Trophoblast cell (in vitro differentiated cells and primary cell): ENCODE measurements at regions not wholly inside any gene's neighbourhood (a gene's known extent, or its start where the extent isn't known, plus 50 kb on each side); places are given as distances from the start of the nearest gene placed in this dataset.

Experiments
- DNase-seq, 2 donors: peaks; one replicate each; pipeline ENCODE4 v3.0.0-alpha.2; 2016
- H2AFZ ChIP-seq: 2 replicates; pipeline ENCODE4 v1.6.1; 2013; ENCODE audit warnings: low read length, moderate library complexity, mild to moderate bottlenecking; ENCODE audit not compliant: insufficient read depth, poor library complexity
- H2AK5ac ChIP-seq: 2 replicates; pipeline ENCODE4 v1.6.1; 2013; ENCODE audit warnings: mild to moderate bottlenecking, low read length
- H2BK120ac ChIP-seq: 2 replicates; pipeline ENCODE4 v1.6.1; 2013; ENCODE audit warnings: low read length, mild to moderate bottlenecking, moderate library complexity; ENCODE audit not compliant: insufficient read depth, poor library complexity
- H2BK12ac ChIP-seq: 2 replicates; pipeline ENCODE4 v1.6.1; 2013; ENCODE audit warnings: mild to moderate bottlenecking, low read length, moderate library complexity
- H2BK5ac ChIP-seq: 2 replicates; pipeline ENCODE4 v1.6.1; 2013; ENCODE audit warnings: low read length, low read depth, moderate library complexity, mild to moderate bottlenecking; ENCODE audit not compliant: poor library complexity
- H3K14ac ChIP-seq: 2 replicates; pipeline ENCODE4 v1.6.1; 2013; ENCODE audit warnings: mild to moderate bottlenecking, low read length
- H3K18ac ChIP-seq: 2 replicates; pipeline ENCODE4 v1.6.1; 2013; ENCODE audit warnings: mild to moderate bottlenecking, low read length
- H3K23ac ChIP-seq: 2 replicates; pipeline ENCODE4 v1.6.1; 2013; ENCODE audit warnings: low read length
- H3K27ac ChIP-seq: 2 replicates; pipeline ENCODE4 v1.5.1; 2013; ENCODE audit warnings: low read depth, mild to moderate bottlenecking, inconsistent platforms, low read length, moderate library complexity
- H3K27me3 ChIP-seq: 2 replicates; pipeline ENCODE4 v1.6.1; 2013; ENCODE audit warnings: inconsistent platforms, mild to moderate bottlenecking, low read length, moderate library complexity; ENCODE audit not compliant: insufficient read depth
- H3K36me3 ChIP-seq, 2 experiments: 1 replicate in 1 of 2; 2 replicates in 1 of 2; pipeline ENCODE4 v1.6.1; 2013; ENCODE audit warnings: low read length in 2 of 2, mild to moderate bottlenecking in 2 of 2, moderate library complexity in 1 of 2; ENCODE audit not compliant: insufficient read depth in 2 of 2, control insufficient read depth in 1 of 2
- H3K4ac ChIP-seq: 2 replicates; pipeline ENCODE4 v1.6.1; 2013; ENCODE audit warnings: low read depth, mild to moderate bottlenecking, low read length, moderate library complexity
- H3K4me1 ChIP-seq, 2 experiments: 1 replicate in 1 of 2; 2 replicates in 1 of 2; pipeline ENCODE4 v1.6.1; 2013; ENCODE audit warnings: low read length in 2 of 2, mild to moderate bottlenecking in 2 of 2, moderate library complexity in 1 of 2; ENCODE audit not compliant: insufficient read depth in 2 of 2, control insufficient read depth in 1 of 2
- H3K4me2 ChIP-seq: 2 replicates; pipeline ENCODE4 v1.6.1; 2013; ENCODE audit warnings: inconsistent platforms, mild to moderate bottlenecking, low read length, moderate library complexity
- H3K4me3 ChIP-seq: 2 replicates; pipeline ENCODE4 v1.5.1; 2013; ENCODE audit warnings: mild to moderate bottlenecking, low read depth, low read length, inconsistent platforms
- H3K79me1 ChIP-seq: one replicate; pipeline ENCODE4 v1.6.1; 2013; ENCODE audit warnings: low read length
- H3K79me2 ChIP-seq: 2 replicates; pipeline ENCODE4 v1.6.1; 2013; ENCODE audit warnings: low read length, mild to moderate bottlenecking; ENCODE audit not compliant: control insufficient read depth, insufficient read depth, poor library complexity
- H3K9ac ChIP-seq: 2 replicates; pipeline ENCODE4 v1.6.1; 2013; ENCODE audit warnings: mild to moderate bottlenecking, low read length
- H3K9me3 ChIP-seq: 2 replicates; pipeline ENCODE4 v1.6.1; 2013; ENCODE audit warnings: low read depth, mild to moderate bottlenecking, control low read depth, inconsistent platforms, low read length; ENCODE audit not compliant: insufficient read depth
- H4K12ac ChIP-seq: 2 replicates; pipeline ENCODE4 v1.6.1; 2013; ENCODE audit warnings: low read depth, mild to moderate bottlenecking, low read length, moderate library complexity
- H4K8ac ChIP-seq: 2 replicates; pipeline ENCODE4 v1.6.1; 2013; ENCODE audit warnings: low read depth, mild to moderate bottlenecking, low read length, moderate library complexity
- H4K91ac ChIP-seq: one replicate; pipeline ENCODE4 v1.6.1; 2013; ENCODE audit warnings: low read depth, mild to moderate bottlenecking, low read length, moderate library complexity
- WGBS: extraction: QIAGEN DNeasy Blood & Tissue Kit; methylation state at CpG from one replicate; pipeline ENCODE4 v1.1.7; 2013; ENCODE audit warnings: missing lambda C conversion rate; ENCODE audit not compliant: insufficient read length, insufficient coverage; ENCODE audit errors: extremely low coverage; 5-methylcytosine and 5-hydroxymethylcytosine counted together

- no peaks in the 10 kb centered on the region for H3K9me3 ChIP-seq
- no peak overlapping the region for H4K8ac ChIP-seq
- H3K79me2 ChIP-seq, result no peaks in the 10 kb centered on the region
- no peak overlapping the region for H3K14ac ChIP-seq
- no peak overlapping the region for H3K18ac ChIP-seq
- H3K9ac ChIP-seq, result no peak overlapping the region
- H2BK5ac ChIP-seq, result no peak overlapping the region
- no peak overlapping the region for H3K4ac ChIP-seq
- H3K4me2 ChIP-seq, result no peak overlapping the region
- no peak overlapping the region for H4K91ac ChIP-seq
- H2BK120ac ChIP-seq, result no peak overlapping the region
- no peak overlapping the region for H2AK5ac ChIP-seq
- DNase-seq, result peak; percentile 71 to 93
- no peak overlapping the region for H2BK12ac ChIP-seq
- no peaks in the 10 kb centered on the region for H3K79me1 ChIP-seq
- H3K4me1 ChIP-seq, result no peaks in the 10 kb centered on the region
- no CpG with 5 or more reads among the region's 7 CpGs for WGBS
- no peak overlapping the region for H3K4me3 ChIP-seq
- H2AFZ ChIP-seq, result no peak overlapping the region
- H3K27me3 ChIP-seq, result no peaks in the 10 kb centered on the region
- H3K27ac ChIP-seq, result no peak overlapping the region
- H3K36me3 ChIP-seq, result no peaks in the 10 kb centered on the region
- no peak overlapping the region for H4K12ac ChIP-seq
- H3K23ac ChIP-seq, result no peak overlapping the region
Observed at GRCh38 chr3:150293401-150294001, 114.6 kb upstream of the TSC22D2 start.

- H3K27me3 ChIP-seq, result no peaks in the 10 kb centered on the region
- no peak overlapping the region for H4K91ac ChIP-seq
- H3K4ac ChIP-seq, result no peak overlapping the region
- H3K9me3 ChIP-seq, result no peaks in the 10 kb centered on the region
- H2AFZ ChIP-seq, result no peak overlapping the region
- H3K18ac ChIP-seq, result no peak overlapping the region
- H4K8ac ChIP-seq, result no peak overlapping the region
- no peak overlapping the region for H3K9ac ChIP-seq
- no peak overlapping the region for H3K23ac ChIP-seq
- H2BK12ac ChIP-seq, result peak overlapping the region; percentile 72
- H2BK120ac ChIP-seq, result no peak overlapping the region
- peak; percentile 71 to 93 for DNase-seq
- H3K36me3 ChIP-seq, result no peaks in the 10 kb centered on the region
- no peak overlapping the region for H2AK5ac ChIP-seq
- no peaks in the 10 kb centered on the region for H3K79me2 ChIP-seq
- H2BK5ac ChIP-seq, result no peak overlapping the region
- H3K79me1 ChIP-seq, result no peaks in the 10 kb centered on the region
- H3K4me1 ChIP-seq, result no peaks in the 10 kb centered on the region
- no peak overlapping the region for H3K4me3 ChIP-seq
- no peak overlapping the region for H3K27ac ChIP-seq
- H3K14ac ChIP-seq, result no peak overlapping the region
- H4K12ac ChIP-seq, result no peak overlapping the region
- no peak overlapping the region for H3K4me2 ChIP-seq
- no CpG with 5 or more reads among the region's 4 CpGs for WGBS
Observed at GRCh38 chr3:150292891-150293290, 115.2 kb upstream of the TSC22D2 start.

GRCh38 chr3:150291515-150291914, 116.6 kb upstream of the TSC22D2 start:
- Histone ChIP-seq H3K27ac (no peak overlapping the region), H3K4me3 (no peak overlapping the region), H2AK5ac (no peak overlapping the region), H3K9ac (no peak overlapping the region), H3K4ac (no peak overlapping the region), H4K91ac (no peak overlapping the region), H2BK12ac (no peak overlapping the region), H3K23ac (no peak overlapping the region), H3K36me3 (no peaks in the 10 kb centered on the region), H3K4me2 (no peak overlapping the region), H3K79me2 (no peaks in the 10 kb centered on the region), H3K79me1 (no peaks in the 10 kb centered on the region), H3K9me3 (no peaks in the 10 kb centered on the region), H4K12ac (no peak overlapping the region), H4K8ac (no peak overlapping the region), H3K4me1 (no peaks in the 10 kb centered on the region), H2AFZ (no peak overlapping the region), H3K27me3 (no peaks in the 10 kb centered on the region), H3K18ac (no peak overlapping the region), H3K14ac (no peak overlapping the region), H2BK120ac (no peak overlapping the region), H2BK5ac (no peak overlapping the region)
- peak in 1 of 2 donors; percentile 70 for DNase-seq

- no peak overlapping the region for H4K12ac ChIP-seq
- peak overlapping the region; percentile 17 for H4K91ac ChIP-seq
- WGBS, result no CpG with 5 or more reads among the region's 6 CpGs
- peak overlapping the region; percentile 46 for H2BK120ac ChIP-seq
- H2AK5ac ChIP-seq, result no peak overlapping the region
- DNase-seq, result peak in 1 of 2 donors; percentile 81
- H3K9me3 ChIP-seq, result no peaks in the 10 kb centered on the region
- H3K9ac ChIP-seq, result no peak overlapping the region
- no peaks in the 10 kb centered on the region for H3K36me3 ChIP-seq
- no peak overlapping the region for H3K14ac ChIP-seq
- H2AFZ ChIP-seq, result peak overlapping the region; percentile 30
- H3K4me2 ChIP-seq, result no peak overlapping the region
- H3K18ac ChIP-seq, result no peak overlapping the region
- no peak overlapping the region for H2BK5ac ChIP-seq
- H2BK12ac ChIP-seq, result peak overlapping the region; percentile 65
- H3K23ac ChIP-seq, result no peak overlapping the region
- H3K4ac ChIP-seq, result no peak overlapping the region
- no peak overlapping the region for H3K4me3 ChIP-seq
- H3K27me3 ChIP-seq, result no peaks in the 10 kb centered on the region
- no peaks in the 10 kb centered on the region for H3K4me1 ChIP-seq
- H4K8ac ChIP-seq, result peak overlapping the region; percentile 66
- H3K27ac ChIP-seq, result no peak overlapping the region
- H3K79me1 ChIP-seq, result no peaks in the 10 kb centered on the region
- H3K79me2 ChIP-seq, result no peaks in the 10 kb centered on the region
Observed at GRCh38 chr3:150286390-150287147, 121.5 kb upstream of the TSC22D2 start.
